HS-5 (cell line): ENCODE measurements at regions not wholly inside any gene's neighbourhood (a gene's known extent, or its start where the extent isn't known, plus 50 kb on each side); places are given as distances from the start of the nearest gene placed in this dataset.
A peak's percentile ranks its signal among the peaks of the same experiment; 100 is the strongest.
"Not testable (repeated sequence)": the region's sequence is repeated elsewhere in the genome, so short reads cannot be mapped to it uniquely, and the experiment has no call there.

Experiments used
- DNase-seq: peaks from one replicate; pipeline ENCODE4 v3.0.0-alpha.2; 2012; ENCODE audit warnings: low read depth

DNA sequence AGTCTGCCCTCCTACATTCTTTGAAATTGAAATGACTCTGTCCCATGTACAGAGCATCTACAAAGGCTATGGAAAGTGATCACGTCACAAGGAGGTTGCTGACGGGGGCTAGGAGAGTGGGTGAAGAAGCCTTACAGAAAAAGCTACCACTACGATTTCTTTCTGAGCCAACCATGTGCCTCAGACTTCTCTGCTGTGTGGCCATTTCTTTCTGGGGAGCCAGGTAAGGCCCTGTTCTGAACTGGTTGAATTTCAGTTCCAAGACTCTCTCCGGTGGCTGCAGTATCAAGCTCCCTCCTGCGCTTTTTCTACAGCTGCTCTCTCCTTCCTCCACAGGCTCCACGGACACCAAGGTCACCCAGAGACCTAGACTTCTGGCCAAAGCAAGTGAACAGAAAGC, 112.5 kb upstream of the PRSS1 start:
- DNase-seq, result no peak

DNA sequence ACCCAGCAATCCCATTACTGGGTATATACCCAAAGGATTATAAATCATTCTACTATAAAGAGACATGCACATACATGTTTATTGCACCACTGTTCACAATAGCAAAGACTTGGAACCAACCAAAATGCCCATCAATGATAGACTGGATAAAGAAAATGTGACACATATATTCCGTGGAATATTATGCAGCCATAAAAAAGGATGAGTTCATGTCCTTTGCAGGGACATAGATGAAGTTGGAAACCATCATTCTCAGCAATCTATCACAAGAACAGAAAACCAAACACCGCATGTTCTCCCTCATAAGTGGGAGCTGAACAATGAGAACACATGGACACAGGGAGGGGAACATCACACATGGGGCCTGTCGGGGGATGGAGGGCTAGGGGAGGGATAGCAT, 113.2 kb upstream of the PRSS1 start:
- DNase-seq, result not testable (repeated sequence)

DNA sequence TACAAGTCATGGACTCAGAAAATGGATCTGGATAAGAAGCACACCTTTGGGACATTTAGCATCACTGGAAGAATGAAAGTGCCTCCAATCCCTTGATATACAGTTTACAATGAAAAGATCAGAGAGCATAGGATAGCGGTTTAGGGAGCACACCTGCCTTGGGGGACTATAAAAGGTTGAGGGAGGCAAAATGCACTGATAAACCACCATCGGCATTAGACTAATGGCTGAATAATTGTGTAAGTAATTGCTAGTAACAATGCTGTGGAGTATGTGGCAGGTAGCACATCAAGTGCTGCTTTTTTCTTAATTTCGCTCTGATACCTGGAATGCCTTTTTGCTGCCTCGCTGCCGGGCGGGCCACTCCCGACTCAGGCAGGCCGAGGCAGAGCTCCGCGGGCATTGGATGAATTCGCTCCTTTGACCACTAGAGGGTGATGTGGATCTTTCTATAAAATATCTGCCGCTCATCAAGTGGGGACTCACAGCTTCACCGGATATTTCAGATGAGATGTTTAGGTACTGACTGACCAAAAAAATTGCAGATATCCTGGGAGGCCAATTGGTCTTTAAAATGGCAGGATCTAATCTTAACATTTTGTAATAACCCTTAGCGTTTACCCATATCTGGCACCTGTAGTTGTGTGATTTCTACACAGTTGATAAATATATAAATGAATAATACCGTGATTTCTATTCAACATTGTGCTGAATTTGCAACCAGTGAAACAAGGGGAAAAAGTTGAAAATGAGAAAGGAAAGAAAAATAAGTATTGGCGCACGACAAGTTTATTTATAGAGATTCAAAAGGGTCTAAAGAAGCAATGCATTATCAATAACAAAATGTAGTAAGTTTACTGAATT, 116.8 kb upstream of the PRSS1 start:
- peak; percentile 20 for DNase-seq

DNA sequence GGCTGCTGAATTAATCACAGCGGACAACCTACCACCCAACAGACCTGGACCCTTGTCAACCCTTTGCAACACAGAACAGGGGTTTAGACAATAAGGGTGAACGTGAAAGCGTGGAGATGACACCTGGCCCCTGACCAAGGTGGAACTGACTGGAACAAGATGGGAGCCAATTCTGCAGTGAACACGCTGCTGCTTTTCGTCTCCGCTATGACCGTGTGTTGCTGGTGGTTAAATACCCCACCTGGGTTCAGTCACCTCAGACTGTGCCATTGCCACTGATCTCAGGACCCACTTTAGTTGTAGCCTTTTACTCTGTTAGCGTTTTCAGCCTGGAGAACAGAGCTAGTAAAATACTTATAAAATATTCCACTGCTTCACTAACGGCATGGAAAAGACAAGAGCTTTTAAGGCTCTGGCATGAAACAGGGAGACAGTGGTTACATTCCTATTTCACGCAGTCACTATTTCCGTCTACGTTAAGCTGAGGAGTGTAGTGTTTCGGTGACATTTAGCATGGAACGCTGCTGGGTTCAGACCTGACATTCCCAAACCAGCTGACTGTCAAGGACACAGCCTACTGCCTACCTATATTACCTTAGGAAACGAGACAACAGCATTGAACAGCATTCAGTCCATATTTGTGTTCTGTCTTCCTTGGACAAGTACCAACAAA, 119.5 kb upstream of the PRSS1 start:
- DNase-seq, result no peak

DNA sequence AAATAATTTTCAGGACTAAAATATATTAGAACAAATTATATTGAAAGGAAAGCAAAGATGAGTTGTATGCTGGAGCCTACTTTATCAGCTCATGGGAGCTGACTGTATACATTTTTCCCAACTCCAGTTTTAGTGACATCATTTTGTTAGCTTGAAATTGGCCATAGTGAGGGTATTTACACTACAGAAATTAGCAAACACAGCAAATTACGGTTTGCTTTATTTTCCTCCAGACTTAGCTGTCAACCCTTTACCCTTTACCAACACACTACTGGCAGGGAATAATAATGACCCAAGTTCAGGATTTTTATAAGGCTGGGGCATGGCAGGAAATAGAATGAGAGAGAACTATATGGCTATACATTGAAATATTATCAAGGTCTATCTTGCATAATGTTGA, 120.3 kb upstream of the PRSS1 start:
- no peak for DNase-seq

DNA sequence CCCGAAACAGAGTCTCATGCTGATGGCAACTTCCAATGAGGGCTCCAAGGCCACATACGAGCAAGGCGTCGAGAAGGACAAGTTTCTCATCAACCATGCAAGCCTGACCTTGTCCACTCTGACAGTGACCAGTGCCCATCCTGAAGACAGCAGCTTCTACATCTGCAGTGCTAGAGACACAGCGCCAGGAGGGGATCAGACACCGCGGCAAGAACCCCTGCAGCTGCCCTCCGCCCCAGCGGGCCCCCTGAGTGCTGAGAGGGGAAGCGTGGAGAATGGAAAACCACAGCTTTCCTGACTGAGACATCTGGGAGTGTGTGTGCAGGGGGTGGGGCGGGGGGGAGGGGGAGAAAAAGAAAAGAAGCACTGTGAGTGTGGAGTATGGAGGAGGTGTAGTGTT, 122.0 kb upstream of the PRSS1 start:
- not testable (repeated sequence) for DNase-seq

DNA sequence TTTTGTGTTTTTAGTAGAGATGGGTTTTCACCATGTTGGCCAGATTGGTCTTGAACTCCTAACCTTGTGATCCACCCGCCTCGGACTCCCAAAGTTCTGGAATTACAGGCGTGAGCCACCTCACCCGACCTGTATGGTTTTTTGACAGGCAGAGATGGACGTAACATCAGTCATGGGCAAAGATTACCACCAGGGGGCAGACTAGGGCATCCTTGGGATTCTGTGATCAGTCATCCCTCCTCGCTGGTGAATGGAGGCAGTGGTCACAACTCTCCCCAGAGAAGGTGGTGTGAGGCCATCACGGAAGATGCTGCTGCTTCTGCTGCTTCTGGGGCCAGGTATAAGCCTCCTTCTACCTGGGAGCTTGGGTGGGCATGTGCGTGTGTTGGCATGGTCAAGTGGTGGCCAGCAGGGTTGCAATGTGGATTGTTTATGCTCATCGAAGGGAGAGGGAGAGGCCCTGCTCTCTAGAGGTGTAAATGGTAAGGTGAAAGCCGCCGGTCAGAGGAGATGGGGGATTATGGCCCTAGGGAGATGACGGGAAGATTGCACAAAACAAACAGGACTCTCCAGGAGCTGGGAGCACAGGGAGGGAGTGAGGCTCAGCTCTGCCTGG, 122.7 kb upstream of the PRSS1 start:
- no peak for DNase-seq

DNA sequence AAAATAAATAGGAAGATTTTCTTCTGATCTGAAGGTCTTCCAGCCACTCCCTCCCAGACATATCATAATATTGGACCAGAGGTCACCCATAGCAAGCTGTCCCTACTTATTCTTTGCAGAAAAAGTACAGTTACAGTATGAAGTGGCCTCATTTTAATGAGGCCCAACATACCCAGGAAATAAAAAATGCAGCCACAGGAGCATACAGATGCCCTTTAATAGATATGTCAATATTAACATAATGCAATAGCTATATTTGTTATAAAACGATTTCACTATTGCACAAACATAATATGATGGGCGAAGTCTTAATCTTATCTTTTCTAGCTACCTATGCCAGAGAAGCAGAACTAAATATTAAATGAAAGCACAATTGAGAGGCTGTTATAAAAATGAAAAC, 124.1 kb upstream of the PRSS1 start:
- DNase-seq, result not testable (repeated sequence)

DNA sequence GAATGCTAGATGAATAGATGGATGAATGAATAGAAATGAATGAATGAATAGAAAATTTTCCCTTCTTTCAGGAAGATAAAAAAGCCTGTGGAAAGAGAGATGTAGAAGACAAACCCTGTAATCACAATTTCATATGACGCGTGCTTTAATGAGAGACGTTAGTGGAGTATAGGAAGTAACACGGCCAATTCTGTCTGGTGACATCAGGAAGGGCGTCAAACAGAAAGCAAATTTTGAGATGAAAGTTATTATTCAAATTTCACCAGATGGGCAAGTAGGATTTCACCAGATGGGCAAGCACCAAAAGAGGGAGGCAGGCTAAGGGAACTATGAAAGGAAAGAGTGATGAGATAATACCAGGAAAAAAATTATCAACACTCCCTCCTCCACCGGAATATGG, 128.9 kb upstream of the PRSS1 start:
- no peak for DNase-seq

DNA sequence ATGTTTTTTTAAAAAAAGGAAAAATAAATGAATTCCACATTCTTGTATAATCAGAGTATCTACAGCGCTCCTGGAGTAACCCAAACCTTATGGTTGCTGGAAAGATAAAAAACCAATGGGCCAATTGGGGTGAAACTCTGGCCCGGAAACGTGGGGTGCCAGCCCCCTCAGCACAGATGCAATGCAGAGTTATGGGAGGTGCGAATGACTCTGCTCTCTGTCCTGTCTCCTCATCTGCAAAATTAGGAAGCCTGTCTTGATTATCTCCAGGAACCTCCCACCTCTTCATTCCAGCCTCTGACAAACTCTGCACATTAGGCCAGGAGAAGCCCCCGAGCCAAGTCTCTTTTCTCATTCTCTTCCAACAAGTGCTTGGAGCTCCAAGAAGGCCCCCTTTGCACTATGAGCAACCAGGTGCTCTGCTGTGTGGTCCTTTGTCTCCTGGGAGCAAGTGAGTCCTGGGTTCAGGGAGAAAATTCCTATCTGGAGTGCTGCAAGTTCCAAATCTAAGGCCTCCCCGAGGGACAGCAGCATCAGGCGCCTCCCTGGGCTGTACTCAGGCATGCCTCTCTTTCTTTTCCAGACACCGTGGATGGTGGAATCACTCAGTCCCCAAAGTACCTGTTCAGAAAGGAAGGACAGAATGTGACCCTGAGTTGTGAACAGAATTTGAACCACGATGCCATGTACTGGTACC, 130.5 kb upstream of the PRSS1 start:
- no peak for DNase-seq

DNA sequence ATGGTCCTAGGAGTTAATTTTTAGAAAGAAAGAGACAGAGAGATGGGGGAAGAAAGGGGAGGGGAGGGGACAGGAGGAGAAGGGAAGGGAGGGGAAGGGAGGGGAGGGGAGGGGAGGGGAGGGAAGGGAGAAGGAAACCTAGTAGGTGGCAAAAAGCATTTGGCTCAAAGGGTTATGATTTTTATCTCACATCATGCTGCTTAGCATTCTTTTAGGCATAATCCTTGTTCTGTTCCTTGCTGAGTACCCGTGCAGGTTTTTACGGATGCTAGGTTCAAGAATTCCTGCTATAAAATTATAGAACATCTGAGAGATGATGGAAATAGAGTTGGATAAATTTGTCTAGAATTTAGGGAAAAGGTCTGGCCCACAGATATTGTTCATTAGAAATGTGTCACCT, 132.4 kb upstream of the PRSS1 start:
- no peak for DNase-seq

DNA sequence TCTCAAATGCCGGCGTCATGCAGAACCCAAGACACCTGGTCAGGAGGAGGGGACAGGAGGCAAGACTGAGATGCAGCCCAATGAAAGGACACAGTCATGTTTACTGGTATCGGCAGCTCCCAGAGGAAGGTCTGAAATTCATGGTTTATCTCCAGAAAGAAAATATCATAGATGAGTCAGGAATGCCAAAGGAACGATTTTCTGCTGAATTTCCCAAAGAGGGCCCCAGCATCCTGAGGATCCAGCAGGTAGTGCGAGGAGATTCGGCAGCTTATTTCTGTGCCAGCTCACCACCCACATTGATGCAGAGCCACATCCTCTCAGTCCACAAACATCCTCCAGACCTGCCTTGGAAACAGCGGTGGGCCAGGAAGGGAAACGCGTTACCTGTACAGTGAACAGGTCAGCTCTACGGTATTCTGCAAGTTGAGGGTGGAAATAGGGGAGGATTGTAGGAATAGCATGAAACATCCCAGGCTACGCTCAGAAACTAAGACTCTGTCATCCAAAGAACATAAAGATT, 133.1 kb upstream of the PRSS1 start:
- no peak for DNase-seq

DNA sequence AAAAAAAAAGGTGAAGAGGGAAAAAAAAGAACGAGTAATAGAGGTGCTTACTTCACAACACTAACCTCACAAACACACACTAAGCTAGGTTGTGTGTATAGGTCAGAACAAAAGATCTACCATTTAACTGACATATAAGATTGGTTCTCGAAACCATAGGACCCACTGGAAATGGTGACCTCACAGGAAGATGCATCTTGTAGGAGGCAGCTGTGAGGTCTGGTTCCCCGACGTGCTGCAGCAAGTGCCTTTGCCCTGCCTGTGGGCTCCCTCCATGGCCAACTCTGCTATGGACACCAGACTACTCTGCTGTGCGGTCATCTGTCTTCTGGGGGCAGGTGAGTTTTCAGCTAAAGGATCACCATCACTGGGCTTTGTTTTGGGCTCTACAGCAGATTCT, 133.8 kb upstream of the PRSS1 start:
- no peak for DNase-seq

DNA sequence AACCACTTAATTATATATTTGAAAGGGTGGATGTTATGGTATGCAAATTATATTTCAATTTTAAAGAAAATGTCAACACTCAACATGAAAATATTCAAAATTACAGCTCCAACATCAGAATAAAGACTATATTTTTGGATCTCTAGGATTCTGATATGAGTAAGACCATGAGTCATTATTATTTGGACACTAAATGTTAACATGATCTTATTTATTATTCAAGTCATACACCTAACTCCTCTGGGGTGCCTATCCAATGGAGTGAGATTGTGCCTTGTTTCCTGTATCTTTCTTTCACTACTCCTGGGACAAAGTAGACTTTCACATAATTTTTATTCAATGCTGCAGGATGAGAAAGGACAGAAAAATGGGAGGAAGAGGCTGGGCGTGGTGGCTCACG, 135.2 kb upstream of the PRSS1 start:
- no peak for DNase-seq

DNA sequence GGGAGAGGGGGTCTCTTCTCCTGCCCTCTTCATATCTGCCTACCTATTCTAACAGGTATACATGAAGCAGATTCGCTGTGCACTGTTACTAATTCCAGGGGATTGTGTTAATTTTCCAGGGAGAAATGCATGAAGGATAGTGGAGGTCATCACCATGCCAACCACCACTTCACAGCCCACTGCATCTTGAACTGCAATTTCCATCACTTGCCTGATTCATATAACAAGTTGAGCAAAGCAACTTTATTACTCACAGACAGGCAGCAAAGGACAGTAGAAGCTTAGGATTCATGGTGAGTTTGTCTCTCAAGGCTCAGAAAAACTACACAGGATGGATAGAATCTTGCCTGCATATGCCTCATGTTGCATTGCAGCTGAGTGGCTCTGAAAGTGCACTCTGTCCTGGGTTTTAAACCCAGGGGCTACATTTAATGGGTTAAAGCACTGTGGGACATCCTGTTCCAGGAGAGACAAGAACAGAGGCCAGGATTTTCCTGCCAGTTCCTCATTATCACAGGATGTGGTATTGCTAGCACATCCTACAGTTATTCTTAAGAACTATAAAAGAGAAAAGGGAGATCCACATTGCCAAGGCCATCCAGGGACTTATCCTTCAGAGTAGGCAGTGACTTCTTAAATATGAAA, 136.9 kb upstream of the PRSS1 start:
- no peak for DNase-seq

DNA sequence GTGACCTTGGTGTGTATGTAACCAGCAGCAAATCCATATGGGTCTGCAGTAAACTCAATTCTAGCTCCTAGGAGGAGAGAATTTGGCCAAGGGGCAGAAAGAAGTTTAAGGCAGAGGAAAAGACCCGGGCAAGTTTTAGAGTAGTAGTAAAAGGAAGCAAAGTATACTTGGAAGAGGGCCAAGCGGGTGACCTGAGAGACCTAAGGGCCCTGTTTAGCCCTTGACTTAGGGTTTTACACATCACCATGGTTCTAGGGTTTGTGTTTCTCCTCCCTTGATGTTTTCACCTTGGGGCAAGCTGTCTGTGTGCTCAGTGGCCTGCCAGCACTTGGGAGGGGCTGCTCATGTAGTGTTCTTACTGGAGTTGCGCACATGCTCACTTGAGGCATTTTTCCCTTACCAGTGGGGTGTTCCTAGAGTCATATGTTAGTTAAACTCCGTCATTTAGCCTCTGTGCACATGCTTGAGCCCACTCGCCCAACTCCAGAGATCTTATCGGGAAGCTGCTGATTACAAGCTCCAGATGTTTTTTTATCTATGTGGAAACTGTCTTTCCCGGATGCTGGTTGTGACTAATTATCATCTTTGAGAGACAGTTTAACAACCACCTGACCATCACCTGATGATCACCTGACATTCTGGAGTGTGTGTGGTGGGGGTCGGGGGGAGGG, 137.6 kb upstream of the PRSS1 start:
- DNase-seq, result no peak

DNA sequence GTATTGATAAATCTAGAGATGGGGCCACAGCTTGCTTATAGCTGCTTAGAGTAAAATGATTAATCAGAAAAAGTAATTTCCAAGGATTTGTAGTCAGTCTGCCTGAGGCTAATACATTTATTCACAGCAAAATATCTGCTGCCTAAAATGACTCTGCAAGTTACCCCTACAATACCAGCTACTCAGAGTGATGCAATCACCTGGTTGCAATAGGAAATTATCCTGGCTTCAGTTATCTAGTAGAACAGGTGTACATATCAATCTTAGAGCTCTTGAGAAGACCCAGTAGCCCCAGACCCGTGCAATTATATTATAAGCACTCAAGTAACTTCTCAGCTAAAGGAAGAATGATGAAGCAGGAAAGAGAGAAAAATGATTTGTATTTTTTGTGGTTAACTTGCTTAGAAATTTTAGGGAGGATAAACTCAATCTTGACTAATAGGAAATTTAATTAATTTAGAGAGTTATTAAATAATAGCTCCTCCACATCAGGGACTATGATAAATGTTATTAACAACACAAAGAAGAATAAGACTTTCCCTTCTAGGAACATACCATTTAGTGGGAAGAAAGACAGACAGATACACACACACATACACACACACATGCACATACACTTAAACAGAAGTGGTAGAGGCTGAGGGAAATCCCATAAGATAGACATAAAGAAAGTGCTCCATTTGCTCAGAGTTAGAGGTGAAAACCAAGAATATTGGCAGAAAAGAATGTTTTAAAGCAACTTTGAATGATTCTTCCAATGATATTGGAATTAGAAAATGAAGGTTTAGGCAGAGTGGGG, 140.4 kb upstream of the PRSS1 start:
- DNase-seq, result no peak

DNA sequence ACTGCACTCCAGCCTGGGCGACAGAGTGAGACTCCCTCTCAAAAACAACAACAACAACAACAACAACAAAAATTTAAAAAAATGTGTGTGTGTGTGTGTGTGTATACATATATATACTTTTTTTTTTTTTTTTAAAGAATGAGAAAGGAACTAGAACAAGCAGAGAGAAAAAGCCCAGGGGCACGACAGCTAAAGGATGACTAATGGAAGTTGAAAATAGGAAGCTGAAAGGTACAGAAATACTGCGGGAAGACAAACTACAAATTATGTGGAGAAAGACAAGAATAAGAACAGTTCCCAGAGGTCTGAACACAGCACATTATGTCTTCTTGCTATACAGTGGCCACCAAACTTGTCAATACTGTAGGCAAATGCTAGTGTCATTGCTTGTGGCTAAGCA, 141.9 kb upstream of the PRSS1 start:
- DNase-seq, result no peak

DNA sequence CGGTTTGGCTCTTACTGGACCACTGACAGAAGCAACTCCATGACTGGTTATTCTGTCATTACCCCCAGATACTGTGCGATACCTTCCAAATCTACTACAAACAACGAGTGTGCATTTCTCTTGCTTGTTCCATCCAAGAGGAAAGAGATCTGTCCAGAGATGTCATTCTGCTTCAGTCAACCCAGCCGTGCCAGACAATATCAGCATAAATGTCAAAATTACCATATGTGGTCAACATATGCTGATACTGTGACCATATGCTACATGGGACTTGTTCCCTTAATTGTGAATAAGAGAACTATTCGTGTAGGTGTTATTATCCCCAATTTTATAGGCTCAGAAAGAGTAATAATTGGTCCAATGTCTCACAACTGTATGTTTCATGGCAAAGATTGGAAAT, 143.2 kb upstream of the PRSS1 start:
- DNase-seq, result no peak

DNA sequence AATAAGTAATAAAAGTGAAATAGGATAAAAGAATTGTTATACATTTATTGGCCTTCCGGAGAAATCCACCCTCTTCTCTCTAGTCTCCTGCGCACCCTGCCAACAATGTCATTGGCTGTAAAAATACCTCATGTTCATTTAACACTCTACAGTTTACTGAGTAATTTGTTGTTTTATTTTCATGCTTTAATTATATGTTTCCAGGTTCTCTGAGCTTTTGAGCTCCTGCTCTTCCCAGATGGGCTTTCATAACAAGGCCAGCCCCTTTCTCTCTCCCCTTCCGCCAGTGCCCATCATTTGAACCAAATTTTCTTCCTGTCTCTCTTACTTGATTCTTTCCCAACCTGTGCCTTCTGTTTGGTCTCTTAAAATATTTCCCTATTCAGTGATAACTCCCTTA, 144.6 kb upstream of the PRSS1 start:
- no peak for DNase-seq
